Neuronal stem cell (in vitro differentiated cells): ENCODE measurements at regions not wholly inside any gene's neighbourhood (a gene's known extent, or its start where the extent isn't known, plus 50 kb on each side); places are given as distances from the start of the nearest gene placed in this dataset.
"Not testable (repeated sequence)": the region's sequence is repeated elsewhere in the genome, so short reads cannot be mapped to it uniquely, and the experiment has no call there.

Source experiments
- DNase-seq: peaks from one replicate; pipeline ENCODE4 v3.0.0-alpha.2; 2013; ENCODE audit warnings: low spot score
- H2AFZ ChIP-seq: one replicate; pipeline ENCODE4 v1.6.1; 2013; ENCODE audit warnings: mild to moderate bottlenecking, low read length, inconsistent platforms
- H2AK5ac ChIP-seq: 2 replicates; pipeline ENCODE4 v1.6.1; 2013; ENCODE audit warnings: low read depth, mild to moderate bottlenecking, inconsistent platforms, low read length, moderate library complexity, mixed read lengths
- H2BK120ac ChIP-seq: 2 replicates; pipeline ENCODE4 v1.6.1; 2013; ENCODE audit warnings: low read depth, mild to moderate bottlenecking, inconsistent platforms, low read length, moderate library complexity, mixed read lengths
- H2BK12ac ChIP-seq: one replicate; pipeline ENCODE4 v1.6.1; 2013; ENCODE audit warnings: low read length, inconsistent platforms
- H2BK15ac ChIP-seq: 2 replicates; pipeline ENCODE4 v1.6.1; 2013; ENCODE audit warnings: mild to moderate bottlenecking, low read length, inconsistent platforms, mixed read lengths
- H2BK5ac ChIP-seq: one replicate; pipeline ENCODE4 v1.6.1; 2013; ENCODE audit warnings: inconsistent platforms, mild to moderate bottlenecking, low read length, moderate library complexity
- H3K14ac ChIP-seq: one replicate; pipeline ENCODE4 v1.6.1; 2013; ENCODE audit warnings: low read length, inconsistent platforms
- H3K18ac ChIP-seq: 2 replicates; pipeline ENCODE4 v1.6.1; 2013; ENCODE audit warnings: low read length, inconsistent platforms
- H3K23ac ChIP-seq: 2 replicates; pipeline ENCODE4 v1.6.1; 2013; ENCODE audit warnings: low read depth, mild to moderate bottlenecking, mixed read lengths, low read length, inconsistent platforms; ENCODE audit not compliant: poor library complexity
- H3K27ac ChIP-seq: replicated peaks from 3 replicates; pipeline ENCODE4 v1.5.1; 2013; ENCODE audit warnings: low read length, inconsistent platforms
- H3K27me3 ChIP-seq, 3 experiments: 2 replicates each; pipeline ENCODE4 v1.6.1; 2013; ENCODE audit warnings: low read length in 3 of 3, mild to moderate bottlenecking in 2 of 3, inconsistent platforms in 1 of 3, low read depth in 1 of 3, mixed read lengths in 1 of 3, moderate library complexity in 1 of 3; ENCODE audit not compliant: control insufficient read depth in 3 of 3, insufficient read depth in 3 of 3
- H3K36me3 ChIP-seq, 2 donors: replicated peaks in 1 of 2; 2 replicates each; pipeline ENCODE4 v1.6.1; 2013; ENCODE audit warnings: low read length in 2 of 2; ENCODE audit not compliant: control insufficient read depth in 2 of 2, insufficient read depth in 2 of 2
- H3K4ac ChIP-seq: 2 replicates; pipeline ENCODE4 v1.6.1; 2013; ENCODE audit warnings: inconsistent platforms, mild to moderate bottlenecking, low read length, moderate library complexity
- H3K4me1 ChIP-seq, 2 donors: 1 replicate in 1 of 2; 2 replicates in 1 of 2; pipeline ENCODE4 v1.6.1; 2013; ENCODE audit warnings: low read length in 2 of 2, low read depth in 1 of 2; ENCODE audit not compliant: control insufficient read depth in 2 of 2, insufficient read depth in 1 of 2
- H3K4me2 ChIP-seq: one replicate; pipeline ENCODE4 v1.6.1; 2013; ENCODE audit warnings: mild to moderate bottlenecking, low read length, inconsistent platforms; ENCODE audit not compliant: insufficient read depth, poor library complexity, severe bottlenecking
- H3K4me3 ChIP-seq, 2 donors: 2 replicates each; pipeline ENCODE4 v1.5.1; 2013; ENCODE audit warnings: low read length in 2 of 2, mild to moderate bottlenecking in 2 of 2, inconsistent platforms in 1 of 2, moderate library complexity in 1 of 2
- H3K79me1 ChIP-seq: one replicate; pipeline ENCODE4 v1.6.1; 2013; ENCODE audit warnings: low read depth, mild to moderate bottlenecking, inconsistent platforms, low read length, moderate library complexity
- H3K9ac ChIP-seq: one replicate; pipeline ENCODE4 v1.6.1; 2013; ENCODE audit warnings: mild to moderate bottlenecking, low read depth, low read length, inconsistent platforms; ENCODE audit not compliant: poor library complexity
- H3K9me3 ChIP-seq, 2 donors: replicated peaks in 1 of 2; 2 replicates each; pipeline versions ENCODE3 to v1.6.1; 2013; ENCODE audit warnings: low read length in 2 of 2, mild to moderate bottlenecking in 2 of 2, inconsistent platforms in 1 of 2, low read depth in 1 of 2, mixed read lengths in 1 of 2, moderate library complexity in 1 of 2; ENCODE audit not compliant: control insufficient read depth in 2 of 2, insufficient read depth in 1 of 2
- H4K8ac ChIP-seq: one replicate; pipeline ENCODE4 v1.6.1; 2013; ENCODE audit warnings: low read depth, mild to moderate bottlenecking, inconsistent platforms, low read length, moderate library complexity
- H4K91ac ChIP-seq: one replicate; pipeline ENCODE4 v1.6.1; 2013; ENCODE audit warnings: low read length, low read depth, mild to moderate bottlenecking, inconsistent platforms; ENCODE audit not compliant: poor library complexity
- WGBS, 2 donors: extraction: QIAGEN DNeasy Blood & Tissue Kit; methylation state at CpG; one replicate each; pipeline ENCODE4 v1.1.7; 2013; ENCODE audit warnings: missing lambda C conversion rate in 2 of 2, mixed read lengths in 1 of 2; ENCODE audit not compliant: insufficient read length in 2 of 2, insufficient replicate concordance in 1 of 2; ENCODE audit errors: extremely low coverage in 2 of 2; 5-methylcytosine and 5-hydroxymethylcytosine counted together

DNA sequence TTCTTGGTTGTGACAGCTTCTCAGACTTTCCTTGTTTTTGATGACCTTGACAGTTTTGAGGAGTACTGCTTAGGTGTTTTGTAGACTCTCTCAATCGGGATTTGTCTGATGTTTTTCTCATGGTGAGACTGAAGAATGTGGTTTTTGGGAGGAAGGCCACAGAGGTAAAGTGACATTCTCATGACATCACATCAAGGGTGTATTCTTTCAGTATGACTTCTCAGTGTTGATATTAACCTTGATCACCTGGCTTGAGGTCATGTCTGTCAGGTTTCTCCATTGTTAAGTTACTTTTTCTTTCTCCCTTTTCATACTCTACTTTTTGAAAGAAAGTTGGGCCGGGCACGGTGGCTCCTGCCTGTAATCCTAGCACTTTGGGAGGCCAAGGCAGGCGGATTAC lies 269.9 kb downstream of the ZNF37A start:
- not testable (repeated sequence) for H3K14ac ChIP-seq, H3K36me3 ChIP-seq, H4K91ac ChIP-seq, H3K9me3 ChIP-seq, H3K27ac ChIP-seq, H2AFZ ChIP-seq, H3K4me2 ChIP-seq, H2AK5ac ChIP-seq, H2BK15ac ChIP-seq, H3K18ac ChIP-seq, H3K4me3 ChIP-seq, H2BK5ac ChIP-seq, H2BK120ac ChIP-seq, DNase-seq, H3K9ac ChIP-seq, H3K23ac ChIP-seq, H3K79me1 ChIP-seq, H3K4me1 ChIP-seq, H2BK12ac ChIP-seq, H3K4ac ChIP-seq, H4K8ac ChIP-seq, H3K27me3 ChIP-seq
- WGBS, 2 donors: no CpG with 5 or more reads among the region's 4 CpGs

DNA sequence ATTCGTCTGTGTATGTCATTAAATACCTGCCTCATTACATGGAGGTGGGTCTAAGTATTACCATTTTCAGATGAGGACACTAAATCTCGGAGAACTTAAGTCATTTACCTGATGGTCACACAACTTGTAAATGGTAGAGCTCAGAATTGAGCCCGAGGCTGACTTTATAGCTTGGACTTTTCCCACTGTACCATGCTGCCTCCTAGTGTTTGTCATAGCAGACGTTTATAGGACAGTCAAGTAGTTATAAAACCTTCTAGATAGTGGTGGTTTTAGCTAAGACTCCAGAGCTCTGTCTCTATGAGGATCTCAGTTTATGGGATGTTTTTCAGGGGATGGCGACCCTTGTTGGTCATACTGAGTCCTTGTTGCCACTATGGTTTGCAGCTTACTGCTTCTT lies 271.8 kb downstream of the ZNF37A start:
- not testable (repeated sequence) for H2AFZ ChIP-seq, H2BK5ac ChIP-seq, H3K4me3 ChIP-seq, DNase-seq, H4K8ac ChIP-seq, H2AK5ac ChIP-seq, H3K4me2 ChIP-seq, H3K14ac ChIP-seq, H3K18ac ChIP-seq, H3K9ac ChIP-seq, H3K27me3 ChIP-seq, H2BK120ac ChIP-seq, H2BK12ac ChIP-seq, H3K27ac ChIP-seq, H2BK15ac ChIP-seq, H3K4me1 ChIP-seq, H3K9me3 ChIP-seq, H4K91ac ChIP-seq, H3K36me3 ChIP-seq, H3K4ac ChIP-seq, H3K23ac ChIP-seq, H3K79me1 ChIP-seq
- WGBS, 2 donors: no CpG with 5 or more reads among the region's 5 CpGs

DNA sequence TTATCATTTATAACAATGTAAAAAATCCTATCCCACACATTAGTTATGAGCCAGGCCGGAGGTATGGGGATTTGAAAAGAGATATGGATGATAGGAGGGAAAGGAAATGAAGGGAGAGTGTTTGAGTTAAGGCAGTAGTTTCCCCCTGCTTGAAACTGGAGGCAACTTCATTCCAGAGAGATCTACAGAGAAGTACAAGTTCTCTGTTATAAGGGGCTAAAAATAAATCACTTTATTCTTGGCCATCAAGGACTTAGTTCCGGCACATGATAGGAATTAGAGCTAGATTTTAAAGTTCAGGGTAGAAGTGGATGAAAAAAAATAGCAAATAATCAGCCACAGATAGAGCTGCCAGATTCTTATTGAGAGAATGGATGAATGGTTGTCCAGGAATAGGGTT lies 289.7 kb downstream of the ZNF37A start:
- H4K91ac ChIP-seq, H2AK5ac ChIP-seq, H4K8ac ChIP-seq, H3K18ac ChIP-seq, H3K23ac ChIP-seq, DNase-seq, H3K4me2 ChIP-seq, H3K27me3 ChIP-seq, H2BK120ac ChIP-seq, H2BK12ac ChIP-seq, H3K4me1 ChIP-seq, H3K14ac ChIP-seq, H3K79me1 ChIP-seq, H2BK5ac ChIP-seq, H2BK15ac ChIP-seq, H3K4ac ChIP-seq, H3K4me3 ChIP-seq, H2AFZ ChIP-seq, H3K27ac ChIP-seq, H3K9me3 ChIP-seq, H3K9ac ChIP-seq, H3K36me3 ChIP-seq: not testable (repeated sequence)
- WGBS, 2 donors: no CpG with 5 or more reads among the region's 2 CpGs

DNA sequence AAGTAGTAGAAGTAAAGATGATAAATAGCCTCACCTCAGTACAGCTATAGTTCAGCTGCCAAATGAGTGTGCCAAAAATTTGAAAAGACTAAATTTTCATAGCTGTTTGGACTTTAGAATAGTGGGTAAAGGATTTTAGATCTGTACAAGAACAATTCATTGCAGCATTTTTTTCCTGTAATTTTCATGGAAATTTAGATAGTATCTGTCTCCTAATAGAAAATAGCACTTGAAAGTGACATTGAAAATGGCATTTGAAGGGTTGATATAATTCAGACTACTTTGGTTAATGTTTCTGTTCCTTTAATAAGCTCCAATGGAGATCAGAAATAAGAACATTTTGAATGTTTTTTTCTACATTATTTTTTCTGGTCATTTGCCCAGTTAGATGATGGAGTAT lies 292.7 kb downstream of the ZNF37A start:
- not testable (repeated sequence) for H2BK120ac ChIP-seq, H4K8ac ChIP-seq, H2AFZ ChIP-seq, H2BK5ac ChIP-seq, H3K18ac ChIP-seq, DNase-seq, H3K4me2 ChIP-seq, H3K23ac ChIP-seq, H3K36me3 ChIP-seq, H3K4me1 ChIP-seq, H2BK12ac ChIP-seq, H3K4me3 ChIP-seq, H3K9ac ChIP-seq, H3K27ac ChIP-seq, H2AK5ac ChIP-seq, H2BK15ac ChIP-seq, H3K9me3 ChIP-seq, H3K27me3 ChIP-seq, H4K91ac ChIP-seq, H3K14ac ChIP-seq, H3K4ac ChIP-seq, H3K79me1 ChIP-seq
